Activated CD8-positive, alpha-beta T cell treated with anti-CD3 and anti-CD28 coated beads, Interleukin-2, amount 10 ng/mL, durations not matched to agents 7 days and 5 days (primary cell): ENCODE measurements at regions not wholly inside any gene's neighbourhood (a gene's known extent, or its start where the extent isn't known, plus 50 kb on each side); places are given as distances from the start of the nearest gene placed in this dataset.

Source experiments
- ATAC-seq: fragments of 150-1000 bp; cut with Tn5 transposase; one replicate; pipeline ENCODE4 v1.10.0; 2021; ENCODE audit warnings: moderate library complexity
- CTCF ChIA-PET: fragments of 350-600 bp; sonication (Branson Sonifier 250); formaldehyde crosslinking; loops from one replicate; lab custom pipeline; 2021; ENCODE audit warnings: antibody characterized with exemption; lab: Charles Lee
- POLR2A ChIA-PET: fragments of 350-600 bp; sonication (Branson Sonifier 250); formaldehyde crosslinking; loops from one replicate; lab custom pipeline; 2021; ENCODE audit warnings: antibody characterized with exemption; lab: Charles Lee
- DNase-seq: peaks from one replicate; pipeline ENCODE4 v3.0.0-alpha.2; 2020
- H3K27ac Mint-ChIP-seq: one replicate; pipeline ENCODE4 v1.8.0; 2021; ENCODE audit warnings: mild to moderate bottlenecking, mixed read lengths
- H3K27me3 Mint-ChIP-seq: one replicate; pipeline ENCODE4 v1.8.0; 2021; ENCODE audit warnings: low read depth, mixed read lengths
- H3K36me3 Mint-ChIP-seq: one replicate; pipeline ENCODE4 v1.8.0; 2021; ENCODE audit warnings: low read depth, mixed read lengths
- H3K4me1 Mint-ChIP-seq: one replicate; pipeline ENCODE4 v1.8.0; 2021; ENCODE audit warnings: low read depth, mixed read lengths
- H3K4me3 Mint-ChIP-seq: one replicate; pipeline ENCODE4 v1.8.0; 2021; ENCODE audit warnings: mild to moderate bottlenecking, mixed read lengths
- H3K9me3 Mint-ChIP-seq: one replicate; pipeline ENCODE4 v1.8.0; 2022; ENCODE audit warnings: mixed read lengths; ENCODE audit not compliant: insufficient read depth

DNA sequence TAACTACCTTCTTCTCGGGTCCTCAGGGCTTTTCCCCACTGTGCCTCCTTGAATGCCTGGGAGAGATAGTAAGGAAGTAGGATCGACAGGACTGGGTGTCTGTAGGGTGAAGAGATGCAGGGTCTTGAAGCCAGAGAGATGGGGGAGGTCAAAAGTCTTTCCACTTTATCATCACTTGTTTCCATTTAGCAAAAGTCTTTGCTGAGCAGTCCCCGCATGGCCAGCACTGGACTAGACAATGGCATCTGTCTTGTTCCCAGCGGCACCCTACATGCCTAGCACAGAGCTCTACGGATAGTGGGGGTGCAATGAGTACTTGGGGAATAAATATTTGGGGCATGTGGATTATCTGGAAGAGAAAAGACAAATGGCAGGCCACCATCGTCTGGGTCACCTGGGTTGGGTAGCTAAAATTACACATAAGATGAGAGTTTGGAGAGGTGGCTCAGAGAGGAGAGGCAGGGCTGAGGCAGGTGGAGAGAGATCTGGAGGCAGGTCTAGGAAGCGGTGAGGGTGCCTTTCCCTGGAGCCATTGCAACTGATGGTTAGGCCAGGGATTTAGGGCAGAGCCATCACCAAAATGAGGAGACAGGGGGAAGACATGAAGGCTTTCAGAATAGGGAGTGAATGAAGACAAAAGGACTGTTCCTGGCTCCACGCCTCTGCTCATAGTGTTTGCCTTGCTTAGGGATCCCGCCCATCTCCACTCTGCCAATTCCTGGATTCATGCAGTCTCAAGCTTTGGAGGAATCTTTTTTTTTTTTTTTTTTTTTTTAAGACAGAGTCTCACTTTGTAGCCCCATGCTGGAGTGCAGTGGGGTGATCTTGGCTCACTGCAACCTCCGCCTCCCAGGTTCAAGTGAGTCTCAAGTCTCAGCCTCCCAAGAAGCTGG lies 250.8 kb upstream of the KLF4 start:
- ChIA-PET CTCF (no interaction called here), POLR2A (no interaction called here)
- no peaks in the 10 kb centered on the region for H3K36me3 Mint-ChIP-seq
- ATAC-seq (no peak), DNase-seq (no peak)
- H3K9me3 Mint-ChIP-seq: no peaks in the 10 kb centered on the region
- no peak overlapping the region for H3K27ac Mint-ChIP-seq
- H3K27me3 Mint-ChIP-seq: no peaks in the 10 kb centered on the region
- H3K4me1 Mint-ChIP-seq: no peaks in the 10 kb centered on the region
- H3K4me3 Mint-ChIP-seq: no peak overlapping the region

GRCh38 chr9:107739601-107740082 lies 250.1 kb upstream of the KLF4 start:
- H3K4me1 Mint-ChIP-seq: no peaks in the 10 kb centered on the region
- DNase-seq: no peak
- H3K27ac Mint-ChIP-seq: no peak overlapping the region
- H3K27me3 Mint-ChIP-seq: no peaks in the 10 kb centered on the region
- H3K9me3 Mint-ChIP-seq: no peaks in the 10 kb centered on the region
- H3K36me3 Mint-ChIP-seq: no peaks in the 10 kb centered on the region
- ChIA-PET CTCF (no interaction called here), POLR2A (no interaction called here)
- ATAC-seq: no peak
- H3K4me3 Mint-ChIP-seq: no peak overlapping the region

DNA sequence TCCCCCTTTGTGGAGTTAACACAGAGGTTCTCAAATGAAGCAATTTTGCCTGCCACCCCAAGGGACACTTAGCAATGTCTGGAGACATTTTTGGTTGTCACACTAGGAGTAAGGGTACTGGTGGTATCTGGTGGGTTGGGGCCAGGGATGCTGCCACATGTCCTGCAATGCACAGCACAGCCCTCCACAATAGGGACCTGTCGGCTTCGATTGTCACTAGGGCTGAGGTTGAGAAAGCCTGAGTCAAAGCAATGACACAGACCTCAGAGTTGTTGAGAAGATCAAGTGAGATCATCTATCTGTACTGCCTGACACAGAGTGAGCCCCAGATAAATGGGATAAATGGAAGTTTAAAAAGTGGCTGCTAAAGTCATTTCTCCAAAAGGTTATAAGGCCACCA lies 249.2 kb upstream of the KLF4 start:
- Mint-ChIP-seq H3K9me3 (no peaks in the 10 kb centered on the region), H3K36me3 (no peaks in the 10 kb centered on the region), H3K27me3 (no peaks in the 10 kb centered on the region)

GRCh38 chr9:107737987-107738743 lies 248.6 kb upstream of the KLF4 start:
- DNase-seq (no peak), ATAC-seq (no peak)
- POLR2A ChIA-PET: no interaction called here
- H3K27ac Mint-ChIP-seq: no peak overlapping the region
- H3K4me3 Mint-ChIP-seq: no peak overlapping the region
- CTCF ChIA-PET: no interaction called here
- no peaks in the 10 kb centered on the region for H3K9me3 Mint-ChIP-seq
- H3K4me1 Mint-ChIP-seq: no peaks in the 10 kb centered on the region
- H3K27me3 Mint-ChIP-seq: no peaks in the 10 kb centered on the region
- H3K36me3 Mint-ChIP-seq: no peaks in the 10 kb centered on the region

More for the DNA sequence above, 249.2 kb upstream of the KLF4 start:
- Mint-ChIP-seq H3K4me1 (no peaks in the 10 kb centered on the region), H3K4me3 (no peak overlapping the region), H3K27ac (no peak overlapping the region)
- ChIA-PET CTCF (no interaction called here), POLR2A (no interaction called here)
- ATAC-seq: no peak
- DNase-seq: no peak

DNA sequence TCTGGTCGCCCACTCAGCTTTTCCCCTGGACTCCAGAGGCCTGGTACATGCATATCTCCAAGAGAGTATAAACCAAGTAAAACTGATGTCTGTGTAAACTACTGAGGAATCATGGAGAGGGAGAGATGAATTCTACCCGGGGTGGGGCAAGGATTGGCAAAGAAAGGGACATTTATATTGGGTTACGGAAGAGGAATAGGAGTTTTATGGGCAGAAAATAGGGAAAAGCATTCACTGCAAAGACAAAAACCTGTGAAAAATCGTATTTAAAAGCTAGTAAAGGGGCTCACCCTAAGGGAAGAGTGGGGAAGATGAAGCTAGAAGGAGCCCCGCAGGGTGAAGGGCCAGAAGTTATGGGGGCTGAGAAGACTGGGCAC lies 248.0 kb upstream of the KLF4 start:
- no peaks in the 10 kb centered on the region for H3K4me1 Mint-ChIP-seq
- H3K4me3 Mint-ChIP-seq: no peak overlapping the region
- DNase-seq (no peak), ATAC-seq (no peak)
- H3K27me3 Mint-ChIP-seq: no peaks in the 10 kb centered on the region
- H3K9me3 Mint-ChIP-seq: no peaks in the 10 kb centered on the region
- H3K27ac Mint-ChIP-seq: no peak overlapping the region
- ChIA-PET POLR2A (no interaction called here), CTCF (no interaction called here)
- H3K36me3 Mint-ChIP-seq: no peaks in the 10 kb centered on the region

- no peak for DNase-seq
- CTCF ChIA-PET: no interaction called here
- H3K27me3 Mint-ChIP-seq: no peaks in the 10 kb centered on the region
- no peaks in the 10 kb centered on the region for H3K9me3 Mint-ChIP-seq
- POLR2A ChIA-PET: no interaction called here
- no peak overlapping the region for H3K4me3 Mint-ChIP-seq
- H3K36me3 Mint-ChIP-seq: no peaks in the 10 kb centered on the region
- ATAC-seq: no peak
- H3K27ac Mint-ChIP-seq: no peak overlapping the region
- no peaks in the 10 kb centered on the region for H3K4me1 Mint-ChIP-seq
Measured at GRCh38 chr9:107735821-107736220, 246.3 kb upstream of the KLF4 start.

DNA sequence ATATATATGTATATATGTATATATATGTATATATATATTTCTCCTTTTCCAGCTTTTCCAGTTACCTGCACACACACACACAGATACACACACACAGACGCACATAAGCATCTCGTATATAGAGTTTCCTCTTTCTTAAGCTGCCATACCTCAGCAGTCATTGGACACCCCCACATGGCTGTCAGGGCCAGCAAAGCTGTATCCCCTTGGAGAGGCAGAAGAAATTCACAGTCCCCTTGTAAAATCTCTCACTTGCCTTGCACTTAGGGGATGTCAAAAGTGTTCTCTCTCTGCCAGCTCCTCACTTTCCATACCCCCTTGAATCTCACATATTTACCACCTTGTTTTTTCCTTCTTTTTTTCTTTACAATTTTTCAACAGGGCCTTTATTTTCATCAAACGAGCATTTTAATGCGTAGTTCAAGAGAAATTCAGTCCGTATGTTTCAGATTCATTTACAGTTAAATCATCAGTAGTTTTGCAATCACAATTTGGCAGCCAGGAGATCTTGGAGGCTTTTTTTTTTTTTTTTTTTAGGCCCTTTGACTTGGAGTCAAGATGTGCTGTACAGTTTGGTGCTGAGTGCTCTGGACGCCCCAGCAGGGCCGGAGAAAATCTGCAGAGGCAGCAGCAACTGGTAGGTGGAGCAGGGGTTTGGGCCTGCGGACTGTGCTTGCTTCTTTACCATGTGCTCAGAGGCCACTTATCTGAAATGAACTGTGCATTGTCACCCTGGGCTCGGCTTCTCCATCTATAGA lies 244.9 kb upstream of the KLF4 start:
- POLR2A ChIA-PET: no interaction called here
- H3K27ac Mint-ChIP-seq: no peak overlapping the region
- no peak overlapping the region for H3K4me3 Mint-ChIP-seq
- no peaks in the 10 kb centered on the region for H3K36me3 Mint-ChIP-seq
- ATAC-seq (no peak), DNase-seq (no peak)
- no peaks in the 10 kb centered on the region for H3K27me3 Mint-ChIP-seq
- CTCF ChIA-PET: no interaction called here
- H3K9me3 Mint-ChIP-seq: peaks cover 3% of the 10 kb centered on the region
- H3K4me1 Mint-ChIP-seq: no peaks in the 10 kb centered on the region

GRCh38 chr9:107733523-107733894 lies 243.9 kb upstream of the KLF4 start:
- Mint-ChIP-seq H3K36me3 (no peaks in the 10 kb centered on the region), H3K27me3 (no peaks in the 10 kb centered on the region), H3K9me3 (peaks cover 3% of the 10 kb centered on the region), H3K4me3 (no peak overlapping the region), H3K4me1 (no peaks in the 10 kb centered on the region), H3K27ac (no peak overlapping the region)
- POLR2A ChIA-PET: no interaction called here
- DNase-seq (no peak), ATAC-seq (no peak)
- CTCF ChIA-PET: no interaction called here

DNA sequence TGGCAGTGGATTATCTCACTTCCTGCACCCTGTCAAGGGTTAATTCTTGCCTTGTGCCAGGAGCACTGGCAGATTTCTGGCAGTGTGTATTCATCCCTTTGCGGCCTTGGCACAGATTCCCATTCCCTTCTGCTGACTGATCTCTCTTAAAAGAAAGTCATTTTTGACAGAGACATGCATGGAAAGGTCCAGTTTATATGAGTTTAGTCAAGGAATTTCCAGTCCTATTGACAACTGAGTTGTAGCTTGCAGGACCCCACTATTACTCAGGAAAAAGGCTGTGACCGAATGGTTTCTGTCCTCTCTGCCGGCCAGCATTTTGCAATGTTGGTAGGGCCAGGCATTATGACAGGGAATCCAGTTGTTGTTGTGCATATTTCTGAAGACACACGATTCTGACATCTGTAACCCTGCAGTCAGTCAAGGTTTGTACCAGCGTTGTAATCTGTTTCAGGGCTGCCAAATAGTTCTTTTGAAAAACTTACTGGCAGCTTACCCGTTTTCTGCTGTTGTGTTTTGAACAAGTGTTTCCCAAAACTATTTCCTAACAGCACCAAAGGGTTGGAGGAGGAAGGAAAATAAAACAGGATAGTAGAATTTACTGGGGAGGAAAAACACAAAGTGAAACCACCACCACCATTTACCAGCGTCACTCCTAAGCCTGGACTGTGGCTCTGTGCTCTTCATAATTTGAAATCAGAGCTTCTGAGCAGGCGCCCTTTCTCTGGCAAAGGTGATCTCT lies 243.4 kb upstream of the KLF4 start:
- CTCF ChIA-PET: no interaction called here
- H3K9me3 Mint-ChIP-seq: peaks cover 3% of the 10 kb centered on the region

DNA sequence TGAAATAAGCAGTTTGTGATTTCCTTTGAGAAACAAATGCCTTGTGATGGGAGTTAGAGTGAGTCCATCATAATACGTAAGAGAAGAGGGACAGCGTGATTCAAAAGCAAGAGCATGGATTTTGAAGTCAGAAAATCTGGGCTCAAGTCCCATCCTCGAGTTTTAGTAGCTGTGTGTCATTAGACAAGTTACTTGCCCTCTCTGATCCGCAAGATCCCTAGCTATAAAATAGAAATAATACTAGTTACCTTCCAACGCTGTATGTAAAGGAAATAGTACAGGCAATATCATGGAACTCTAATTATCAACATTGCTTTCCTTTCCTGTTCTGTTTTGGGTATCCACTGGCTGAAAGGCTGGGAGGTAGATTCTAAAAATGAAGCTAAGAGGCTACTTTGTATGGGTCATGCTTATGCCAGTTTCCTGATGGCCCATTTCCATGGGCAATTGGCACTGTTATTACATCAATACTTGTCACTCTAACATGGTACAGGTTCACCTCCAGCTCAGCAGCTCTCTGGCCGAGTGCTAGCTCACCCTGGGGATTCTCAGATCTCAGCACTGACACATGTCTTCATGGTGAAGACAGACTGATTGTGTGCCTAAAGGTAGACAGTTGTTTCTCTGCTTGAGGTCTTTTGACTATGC lies 241.7 kb upstream of the KLF4 start:
- ChIA-PET POLR2A (no interaction called here), CTCF (no interaction called here)
- H3K4me3 Mint-ChIP-seq: no peak overlapping the region
- H3K9me3 Mint-ChIP-seq: peaks cover 3% of the 10 kb centered on the region
- DNase-seq (no peak), ATAC-seq (no peak)
- H3K4me1 Mint-ChIP-seq: no peaks in the 10 kb centered on the region
- H3K27me3 Mint-ChIP-seq: no peaks in the 10 kb centered on the region
- no peaks in the 10 kb centered on the region for H3K36me3 Mint-ChIP-seq
- H3K27ac Mint-ChIP-seq: no peak overlapping the region

More for the DNA sequence above, 243.4 kb upstream of the KLF4 start:
- Mint-ChIP-seq H3K27ac (no peak overlapping the region), H3K4me1 (no peaks in the 10 kb centered on the region), H3K4me3 (no peak overlapping the region), H3K36me3 (no peaks in the 10 kb centered on the region), H3K27me3 (no peaks in the 10 kb centered on the region)
- ATAC-seq: no peak
- POLR2A ChIA-PET: no interaction called here
- no peak for DNase-seq

- Mint-ChIP-seq H3K4me1 (no peaks in the 10 kb centered on the region), H3K9me3 (peaks cover 3% of the 10 kb centered on the region), H3K27ac (no peak overlapping the region), H3K4me3 (no peak overlapping the region), H3K36me3 (no peaks in the 10 kb centered on the region), H3K27me3 (no peaks in the 10 kb centered on the region)
- POLR2A ChIA-PET: no interaction called here
- ATAC-seq: no peak
- no peak for DNase-seq
- CTCF ChIA-PET: no interaction called here
Measured at GRCh38 chr9:107730666-107731065, 241.1 kb upstream of the KLF4 start.
